HG03342 (cell line): ENCODE measurements at regions not wholly inside any gene's neighbourhood (a gene's known extent, or its start where the extent isn't known, plus 50 kb on each side); places are given as distances from the start of the nearest gene placed in this dataset.
A peak's percentile ranks its signal among the peaks of the same experiment; 100 is the strongest.

Experiments used
- ATAC-seq: cut with Tn5 transposase; IDR thresholded peaks from one replicate; pipeline ENCODE4 v1.9.1; 2021; ENCODE audit warnings: mild to moderate bottlenecking, moderate library complexity; ENCODE audit not compliant: unreplicated experiment

- ATAC-seq = no peak
These were observed 82.9 kb downstream of the ELOVL4 start for GRCh38 chr6:79864421-79864820.

DNA sequence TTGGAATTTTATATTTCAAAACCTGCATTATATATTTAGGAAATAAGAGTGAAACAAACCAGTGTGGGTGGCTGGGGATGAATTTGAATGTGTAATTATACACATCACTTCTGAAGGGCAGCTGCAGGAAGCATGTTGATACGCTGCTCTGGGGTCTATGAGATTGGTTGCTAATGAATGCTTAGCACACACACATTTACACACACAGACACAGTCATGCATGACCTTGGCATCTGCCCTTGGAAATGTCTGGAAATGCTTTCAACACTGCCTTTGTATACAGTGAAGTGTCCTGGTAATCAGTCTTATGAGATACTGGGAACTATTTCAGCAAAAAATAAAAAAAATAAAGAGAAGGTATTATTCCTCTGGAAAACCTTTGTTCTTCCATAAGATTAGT is 83.4 kb downstream of the ELOVL4 start:
- no peak for ATAC-seq

- ATAC-seq = no peak
These were observed 83.8 kb downstream of the ELOVL4 start for GRCh38 chr6:79863566-79863965.

DNA sequence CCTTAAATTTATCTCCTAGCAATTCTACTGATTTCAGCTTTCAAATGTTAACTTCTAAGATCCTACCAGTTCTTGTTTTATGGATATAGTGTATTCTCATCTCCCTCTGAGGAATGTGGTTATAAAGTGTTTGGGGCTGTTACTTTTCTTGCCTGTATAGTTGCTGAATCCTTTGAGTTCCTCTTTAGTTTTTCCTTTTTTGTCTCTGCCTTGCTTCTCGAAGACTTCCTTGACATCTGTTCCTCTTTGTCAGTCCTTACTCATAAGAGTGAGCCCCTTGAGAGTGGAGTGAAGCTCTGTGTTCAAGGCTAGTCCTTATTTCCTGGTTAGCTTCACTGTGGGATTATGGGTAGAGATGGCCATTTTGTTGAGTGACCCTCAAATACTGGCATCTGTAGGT is 84.6 kb downstream of the ELOVL4 start:
- ATAC-seq = no peak

- ATAC-seq = no peak
These were observed 85.2 kb downstream of the ELOVL4 start for GRCh38 chr6:79862126-79862525.

- ATAC-seq = no peak
These were observed 86.3 kb downstream of the ELOVL4 start for GRCh38 chr6:79861023-79861422.

DNA sequence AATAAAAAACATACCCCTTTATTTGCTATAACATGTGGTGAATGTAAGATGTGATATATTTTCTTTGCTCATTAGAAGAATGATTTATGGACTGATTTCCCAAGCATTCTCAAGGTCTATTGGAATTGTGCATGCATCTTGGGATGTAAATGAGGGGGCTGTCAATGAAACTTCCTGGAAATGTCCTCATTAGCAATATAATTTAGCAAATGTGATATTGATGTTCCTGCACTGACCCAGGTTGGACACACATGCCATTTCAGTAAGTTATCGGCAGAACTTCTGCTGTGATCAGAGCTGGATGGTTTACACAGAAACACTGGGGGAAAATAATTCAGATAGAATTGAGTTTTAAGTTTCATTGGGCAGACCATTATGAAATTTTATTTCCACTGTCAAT is 99.9 kb downstream of the ELOVL4 start:
- ATAC-seq = no peak

DNA sequence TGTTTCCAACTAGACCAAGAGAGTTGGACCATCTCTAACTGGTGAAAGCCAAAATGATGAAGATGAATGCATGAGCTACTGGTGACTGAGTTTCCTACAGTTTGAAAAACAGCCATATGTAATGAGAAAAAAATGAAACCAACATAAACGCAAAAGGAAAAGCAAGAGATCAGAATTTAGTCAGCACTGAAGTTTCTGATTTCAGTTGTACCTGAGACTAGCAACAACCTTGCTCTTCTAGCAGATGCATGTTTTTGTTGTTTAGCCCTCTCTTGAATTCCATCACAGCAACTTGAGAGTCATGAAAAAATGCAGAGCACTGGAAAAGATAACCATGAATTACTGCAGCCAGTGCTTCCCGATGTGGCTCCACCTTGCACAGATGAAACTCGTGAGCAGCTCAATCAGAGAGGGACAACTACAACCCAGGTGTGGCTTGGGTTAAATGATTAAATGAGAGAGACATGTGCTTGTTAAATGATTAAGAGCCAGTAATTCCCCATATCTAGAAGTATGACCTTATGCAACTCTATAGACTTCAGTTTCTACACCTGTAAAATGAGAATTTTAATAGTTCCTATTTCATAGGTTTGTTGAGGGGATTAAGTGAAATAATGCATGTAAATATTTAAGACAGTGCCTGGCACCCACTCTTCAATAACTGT is 104.8 kb downstream of the ELOVL4 start:
- peak; percentile 44 for ATAC-seq

DNA sequence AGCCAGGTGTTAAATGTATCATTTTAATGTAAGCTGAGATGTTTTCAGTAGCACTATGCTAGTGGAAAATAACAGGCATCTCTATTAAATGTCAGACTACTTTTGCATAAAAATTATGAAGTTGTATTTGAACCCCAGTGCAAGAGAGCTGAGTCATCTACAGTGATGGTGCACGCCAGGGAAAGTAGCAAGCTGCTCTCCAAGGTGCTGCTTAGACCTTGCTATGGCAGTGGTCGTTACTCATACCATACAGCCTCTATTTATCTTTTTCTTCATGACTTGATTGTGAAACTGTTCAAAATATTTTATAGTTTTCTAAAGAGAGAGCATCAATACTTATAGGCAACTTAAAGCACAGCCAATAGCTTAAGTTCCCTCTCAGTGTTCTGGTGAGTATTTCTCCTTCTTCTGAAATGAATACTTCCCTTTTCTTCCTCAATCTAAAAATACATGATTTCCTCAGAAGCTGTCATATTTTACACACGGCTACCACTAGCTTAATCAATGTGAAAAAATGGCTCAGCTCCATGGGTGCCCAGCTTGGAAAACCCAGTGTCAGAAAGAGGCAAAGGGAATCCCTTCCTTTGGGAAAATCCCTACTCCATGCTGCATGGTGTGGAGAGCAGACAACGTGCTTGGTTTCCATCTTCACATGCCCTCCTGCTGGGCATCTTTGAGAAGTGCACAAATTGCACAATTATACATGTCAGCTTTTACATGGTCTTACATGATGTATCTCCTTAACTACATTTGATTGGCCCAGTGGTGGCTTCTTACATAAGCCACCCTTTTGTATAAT is 105.6 kb downstream of the ELOVL4 start:
- ATAC-seq = peak; percentile 57

DNA sequence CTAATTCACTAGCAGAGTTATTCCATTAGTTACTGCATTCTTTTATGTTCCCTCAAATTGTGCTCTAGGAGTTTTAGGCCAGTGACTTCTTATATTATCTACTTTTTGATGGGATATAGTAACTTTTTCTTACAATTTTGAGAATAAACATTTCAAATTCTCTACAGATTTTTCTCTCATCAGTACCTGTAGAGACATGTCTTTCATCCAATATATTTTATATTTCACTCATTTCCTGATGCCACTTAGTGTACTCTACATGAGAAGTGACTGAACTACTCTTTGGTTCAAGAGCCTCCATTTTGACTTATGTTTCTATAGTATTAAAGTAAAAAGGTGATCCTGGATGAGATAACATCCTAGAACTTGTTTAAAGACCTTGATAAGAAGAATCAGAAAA is 108.5 kb downstream of the ELOVL4 start:
- no peak for ATAC-seq

- no peak for ATAC-seq
These were observed 113.4 kb downstream of the ELOVL4 start for GRCh38 chr6:79833964-79834284.

DNA sequence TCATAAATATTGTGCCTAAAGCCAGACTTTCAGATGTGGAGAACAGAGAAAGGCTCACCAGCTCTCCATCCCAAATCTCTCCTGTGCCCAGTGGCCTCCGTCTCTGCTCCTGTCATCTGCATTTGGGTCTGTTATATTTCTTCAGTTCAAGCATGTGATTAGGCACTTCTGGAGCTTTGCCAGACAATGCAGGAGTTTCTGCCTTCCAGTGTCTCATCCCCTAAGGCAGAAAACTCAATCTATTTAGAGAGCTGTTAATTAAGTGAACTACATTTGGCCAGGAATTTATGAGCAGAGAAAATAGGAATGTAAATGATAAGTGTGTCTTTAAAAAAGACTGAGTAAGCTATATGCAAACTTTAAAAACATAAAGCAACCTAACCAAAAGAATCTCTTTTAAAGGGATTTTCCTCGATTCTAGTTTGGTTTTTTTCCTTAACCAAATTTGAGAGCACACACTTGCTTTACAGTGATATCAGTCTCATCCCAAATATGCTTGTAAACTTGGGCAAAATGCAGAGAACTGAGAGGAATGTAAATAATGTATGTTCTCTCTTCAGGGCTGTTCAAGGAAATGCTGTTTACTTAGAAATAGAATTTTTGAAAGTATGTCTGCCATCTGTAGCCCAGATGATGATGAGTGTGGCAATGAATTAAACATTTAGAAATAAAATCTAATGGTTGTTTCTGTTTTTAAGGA is 113.9 kb downstream of the ELOVL4 start:
- ATAC-seq = no peak

- no peak for ATAC-seq
These were observed 114.6 kb downstream of the ELOVL4 start for GRCh38 chr6:79832723-79833122.

DNA sequence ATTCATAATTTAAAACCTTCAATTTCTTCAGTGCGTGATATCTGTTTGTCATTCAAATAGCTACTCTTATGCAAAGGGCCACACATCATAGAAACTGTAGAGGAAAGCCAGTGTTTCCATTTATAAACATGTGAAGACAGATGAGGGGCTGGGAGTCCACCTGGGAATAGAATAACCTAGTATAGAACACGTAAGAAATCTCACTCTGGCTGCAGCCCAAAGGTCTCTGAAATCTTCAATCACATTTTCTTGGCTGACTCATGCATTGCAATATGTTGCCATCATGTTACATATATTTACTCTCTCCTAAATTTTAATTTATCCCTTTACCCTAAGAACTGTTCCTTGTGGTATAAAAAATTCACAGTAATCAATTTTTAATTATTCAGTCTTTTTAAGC is 123.2 kb downstream of the ELOVL4 start:
- ATAC-seq = no peak

DNA sequence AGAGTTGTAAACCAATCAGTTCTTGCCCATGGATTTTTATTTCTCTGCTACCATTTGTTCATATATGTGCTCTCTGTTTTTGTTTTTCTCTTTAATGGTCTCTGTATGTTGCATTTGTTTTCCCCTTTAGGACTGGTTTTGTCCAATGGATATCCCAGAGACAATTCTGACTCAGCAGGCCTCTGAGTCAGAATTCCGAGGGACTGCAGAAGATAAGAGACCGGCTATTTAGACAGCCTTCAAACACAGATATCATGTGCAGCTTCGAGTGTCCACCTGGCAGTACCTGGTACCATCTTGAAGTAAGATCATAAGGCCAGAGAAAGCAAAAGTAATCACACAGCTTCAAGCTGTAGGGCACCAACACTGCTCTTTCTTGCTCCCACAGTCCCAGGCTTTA is 125.5 kb downstream of the ELOVL4 start:
- no peak for ATAC-seq

- no peak for ATAC-seq
These were observed 128.9 kb downstream of the ELOVL4 start for GRCh38 chr6:79818471-79818870.

DNA sequence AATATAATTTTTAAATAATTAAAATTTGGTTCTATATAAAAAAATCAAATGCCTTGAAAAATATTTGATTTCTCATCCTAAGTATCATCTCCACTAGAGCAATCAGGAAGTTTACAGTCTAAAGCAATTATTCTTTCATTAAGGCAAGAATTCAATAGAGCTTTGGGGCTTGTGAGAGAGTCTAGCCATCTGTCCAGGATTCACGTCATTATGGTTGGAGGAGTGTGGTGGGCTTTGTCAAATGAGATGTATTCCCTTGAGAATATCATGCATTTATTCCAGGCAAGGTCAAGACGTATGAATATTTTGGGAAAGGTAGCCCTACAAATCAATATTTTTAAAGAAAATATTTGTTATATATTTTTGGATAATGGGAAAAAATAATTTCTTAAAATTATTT is 132.4 kb downstream of the ELOVL4 start:
- ATAC-seq = no peak

- peak; percentile 97 for ATAC-seq
These were observed 133.3 kb downstream of the ELOVL4 start for GRCh38 chr6:79813854-79814709.

DNA sequence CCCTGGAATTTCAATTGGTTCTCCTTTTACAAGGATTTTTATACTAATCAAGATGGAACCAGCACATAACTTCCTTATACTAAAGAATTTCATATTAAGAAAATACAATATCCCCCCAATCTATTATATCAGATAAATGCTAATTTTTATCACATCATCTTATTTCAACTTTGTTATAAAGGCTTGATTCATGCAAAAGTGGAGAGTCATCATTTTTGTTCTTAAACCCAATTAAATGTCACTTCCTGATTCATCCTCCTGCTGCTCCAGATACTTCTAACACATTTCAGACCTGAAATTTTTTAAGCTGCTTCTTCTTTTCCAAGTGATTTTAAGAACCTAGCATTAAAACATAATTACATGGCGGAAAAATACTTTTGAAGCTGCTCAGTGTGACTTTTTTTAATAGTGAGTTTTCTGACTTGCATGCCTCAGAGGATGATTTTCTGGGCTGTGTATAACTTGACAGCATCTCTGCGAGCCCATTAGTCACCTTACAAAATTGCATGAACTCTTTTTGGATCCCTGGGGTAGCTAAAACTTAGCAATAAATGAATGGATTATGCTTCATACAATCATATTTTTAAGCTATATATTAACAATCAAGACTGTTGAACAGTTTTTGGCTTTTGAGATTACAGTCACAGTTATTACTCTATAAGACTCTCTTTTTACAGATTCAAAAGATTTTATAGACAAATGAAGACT is 134.1 kb downstream of the ELOVL4 start:
- no peak for ATAC-seq

DNA sequence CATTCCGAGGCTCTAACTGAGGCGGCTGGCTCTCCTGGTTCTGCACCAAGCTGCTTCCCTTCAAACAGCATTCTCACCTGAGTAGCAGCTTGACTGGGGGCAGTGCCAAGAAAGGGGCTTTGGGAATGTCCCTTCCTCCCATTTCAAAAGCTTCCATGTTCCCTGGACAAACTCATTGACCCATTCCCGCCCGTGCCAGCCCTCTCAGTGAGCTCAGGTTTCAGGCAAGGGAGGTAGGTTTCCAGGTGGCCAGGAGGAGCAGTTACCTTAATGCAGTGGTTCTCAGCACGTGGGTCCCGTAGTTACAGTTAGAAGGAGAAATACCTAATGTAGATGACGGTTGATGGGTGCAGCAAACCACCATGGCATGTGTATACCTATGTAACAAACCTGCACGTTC is 135.2 kb downstream of the ELOVL4 start:
- ATAC-seq = no peak

GRCh38 chr6:79810871-79811270 is 136.5 kb downstream of the ELOVL4 start:
- ATAC-seq = no peak
